ENCODE measurements at regions not wholly inside any gene's neighbourhood (a gene's known extent, or its start where the extent isn't known, plus 50 kb on each side); places are given as distances from the start of the nearest gene placed in this dataset.
"Not testable (repeated sequence)": the region's sequence is repeated elsewhere in the genome, so short reads cannot be mapped to it uniquely, and the experiment has no call there.

DNA sequence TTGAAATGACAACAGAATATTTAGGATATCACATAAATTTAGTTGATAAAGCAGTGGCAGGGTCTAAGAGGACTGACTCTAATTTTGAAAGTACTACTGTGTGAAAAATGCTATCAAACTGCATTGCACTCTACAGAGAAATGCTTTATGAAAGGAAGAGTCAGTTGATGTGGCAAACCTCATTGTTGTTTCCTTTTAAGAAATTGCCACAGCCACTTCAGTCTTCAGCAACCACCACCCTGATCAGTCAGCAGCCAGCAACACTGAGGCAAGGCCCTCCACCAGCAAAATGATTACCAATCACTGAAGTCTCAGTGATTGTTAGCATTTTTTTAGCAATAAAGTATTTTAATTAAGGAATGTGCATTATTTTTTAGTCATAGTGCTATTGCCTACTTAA is 488.7 kb upstream of the SLC39A10 start:
- no peak for DNase-seq (ENCODE audit: low read depth in 2 of 2)

- DNase-seq (ENCODE audit: low read depth in 2 of 2) = no peak
Observed at GRCh38 chr2:195164930-195165329, 492.1 kb upstream of the SLC39A10 start.

- DNase-seq (ENCODE audit: low read depth in 2 of 2) = no peak
Observed at GRCh38 chr2:195162918-195163317, 494.1 kb upstream of the SLC39A10 start.

GRCh38 chr2:195162194-195162593 is 494.8 kb upstream of the SLC39A10 start:
- no peak for DNase-seq (ENCODE audit: low read depth in 2 of 2)

GRCh38 chr2:195160963-195161362 is 496.1 kb upstream of the SLC39A10 start:
- DNase-seq (ENCODE audit: low read depth in 2 of 2) = no peak

DNA sequence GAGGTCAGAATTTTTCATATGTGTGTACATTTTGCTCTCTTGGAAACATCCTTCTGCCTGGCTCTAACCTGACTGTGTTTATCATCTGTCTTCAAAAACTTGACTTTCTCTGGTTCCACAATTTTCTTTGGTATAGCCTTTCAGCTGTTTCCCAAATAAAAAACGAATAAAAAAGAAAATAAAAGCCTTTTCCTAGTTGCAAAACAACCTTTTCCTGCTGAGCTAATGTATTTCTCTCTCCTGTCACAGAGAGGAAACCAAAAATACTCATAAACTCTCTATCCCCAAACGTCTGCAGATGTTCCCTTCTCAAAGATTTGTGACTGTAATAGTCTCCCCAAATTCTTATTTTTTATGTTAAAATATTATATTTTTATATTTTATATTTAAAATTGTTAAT is 505.3 kb upstream of the SLC39A10 start:
- no peak for DNase-seq (ENCODE audit: low read depth in 2 of 2)

- DNase-seq (ENCODE audit: low read depth in 2 of 2) = no peak
Observed at GRCh38 chr2:195150819-195151218, 506.2 kb upstream of the SLC39A10 start.

DNA sequence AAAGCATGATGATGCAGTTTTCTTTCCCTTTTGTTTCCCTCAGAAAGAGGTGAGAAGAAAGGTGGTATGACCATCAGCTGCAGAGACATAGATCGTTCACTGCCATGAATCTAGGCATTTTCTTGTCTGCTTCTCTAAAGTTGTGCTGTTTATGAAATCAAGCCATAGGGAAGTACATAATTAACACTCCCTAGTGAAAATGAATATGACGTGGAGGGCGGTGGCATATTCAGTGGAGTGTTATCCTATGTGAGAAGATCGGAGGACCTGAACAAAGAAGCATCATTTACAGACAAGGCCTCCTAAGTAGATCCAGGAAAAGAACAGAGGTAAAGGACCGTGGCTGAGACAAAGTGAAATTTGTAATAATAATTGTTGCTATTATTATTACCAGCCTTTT is 509.0 kb upstream of the SLC39A10 start:
- no peak for DNase-seq (ENCODE audit: low read depth in 2 of 2)

GRCh38 chr2:195146761-195147541 is 510.1 kb upstream of the SLC39A10 start:
- DNase-seq (ENCODE audit: low read depth in 2 of 2) = no peak

- no peak for DNase-seq (ENCODE audit: low read depth in 2 of 2)
Observed at GRCh38 chr2:195138435-195138834, 518.6 kb upstream of the SLC39A10 start.

DNA sequence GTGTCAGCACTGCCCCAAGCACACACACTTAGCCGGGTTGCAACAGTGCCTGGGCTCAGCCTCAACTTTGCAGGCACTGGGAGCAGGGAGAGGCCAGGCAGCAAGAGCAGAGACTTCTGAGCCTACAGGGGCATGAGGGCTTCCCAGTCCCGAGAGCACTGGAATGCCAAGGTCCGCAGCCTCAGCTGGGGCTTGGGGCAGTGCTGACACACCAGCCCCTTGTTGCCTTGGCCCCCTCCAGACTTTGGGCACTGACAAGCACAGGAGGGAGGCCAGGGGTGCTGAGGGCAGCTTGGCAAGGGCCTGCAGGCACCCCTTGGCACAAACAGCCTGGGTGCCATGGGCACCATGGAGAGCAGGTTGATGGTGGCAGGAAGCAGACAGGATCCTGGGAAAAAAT is 531.1 kb upstream of the SLC39A10 start:
- DNase-seq (ENCODE audit: low read depth in 2 of 2) = not testable (repeated sequence)

DNA sequence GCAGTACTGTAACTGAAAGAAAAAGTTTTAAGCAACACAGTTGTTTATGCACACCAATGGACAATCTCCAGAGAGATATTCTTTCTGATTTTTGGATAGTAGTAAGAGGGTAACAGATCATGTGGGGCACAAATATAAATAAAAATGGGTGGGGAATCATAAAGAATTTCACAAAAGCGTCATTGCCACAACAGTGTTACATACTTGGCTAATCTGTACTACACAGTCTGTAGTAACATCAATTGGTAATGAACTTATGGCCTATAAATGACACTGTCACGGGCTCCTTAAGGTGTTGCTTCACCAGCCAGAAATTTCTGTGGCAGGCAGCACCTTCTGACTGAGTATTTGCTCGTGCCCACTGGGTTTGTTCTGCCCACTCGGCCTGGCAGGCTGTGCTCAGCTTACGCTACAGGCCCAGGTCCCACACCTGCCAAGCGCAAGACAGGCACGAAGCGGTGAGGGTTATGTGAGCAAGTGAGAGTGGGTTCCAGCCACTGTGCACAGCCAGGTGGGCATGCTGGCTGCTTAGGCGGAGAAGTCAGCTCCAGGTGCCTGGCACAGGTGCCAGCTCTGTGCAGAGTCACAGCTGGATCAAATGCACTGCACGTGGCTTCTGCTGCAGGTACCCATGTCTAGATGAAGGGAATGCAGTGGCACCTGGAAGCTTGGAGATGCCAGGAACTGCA is 532.5 kb upstream of the SLC39A10 start:
- no peak for DNase-seq (ENCODE audit: low read depth in 2 of 2)

GRCh38 chr2:195122653-195123052 is 534.4 kb upstream of the SLC39A10 start:
- DNase-seq (ENCODE audit: low read depth in 2 of 2) = no peak

DNA sequence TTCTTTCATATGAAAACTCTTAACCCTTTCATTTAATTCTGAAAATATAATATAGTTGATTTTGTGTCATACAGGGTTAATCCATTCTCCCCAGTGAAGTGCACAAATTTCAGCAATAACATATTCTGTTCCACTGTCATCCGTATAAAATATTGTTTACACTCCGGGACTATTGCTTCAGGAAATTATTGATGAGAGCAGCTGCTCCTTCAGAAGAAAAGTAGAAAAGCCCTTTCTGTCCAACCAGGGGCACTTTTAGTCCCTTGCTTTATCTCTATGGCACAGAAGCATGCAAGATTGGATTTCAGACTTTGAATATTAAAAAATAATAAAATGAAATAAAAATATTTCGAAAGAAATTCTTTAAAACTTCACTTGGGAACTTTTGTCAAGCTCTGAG is 535.7 kb upstream of the SLC39A10 start:
- DNase-seq (ENCODE audit: low read depth in 2 of 2) = no peak

DNA sequence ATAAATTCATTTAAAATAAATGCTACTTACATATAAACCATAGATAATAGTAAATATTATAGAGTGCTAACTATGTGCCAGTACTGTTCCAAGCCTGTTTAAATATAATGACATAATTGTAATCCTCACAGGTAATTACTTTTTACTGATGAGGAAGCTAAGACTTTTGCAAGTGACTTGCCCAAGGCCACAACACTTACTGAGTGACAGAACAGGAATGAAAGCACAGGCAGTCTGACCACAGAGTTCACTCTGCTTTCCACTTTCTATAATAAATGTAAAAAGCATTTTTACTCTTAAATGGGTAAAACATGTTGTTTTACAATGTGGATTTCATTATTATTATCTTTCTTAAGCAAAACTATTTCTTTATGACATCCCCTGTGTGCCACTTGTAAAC is 537.8 kb upstream of the SLC39A10 start:
- no peak for DNase-seq (ENCODE audit: low read depth in 2 of 2)

DNA sequence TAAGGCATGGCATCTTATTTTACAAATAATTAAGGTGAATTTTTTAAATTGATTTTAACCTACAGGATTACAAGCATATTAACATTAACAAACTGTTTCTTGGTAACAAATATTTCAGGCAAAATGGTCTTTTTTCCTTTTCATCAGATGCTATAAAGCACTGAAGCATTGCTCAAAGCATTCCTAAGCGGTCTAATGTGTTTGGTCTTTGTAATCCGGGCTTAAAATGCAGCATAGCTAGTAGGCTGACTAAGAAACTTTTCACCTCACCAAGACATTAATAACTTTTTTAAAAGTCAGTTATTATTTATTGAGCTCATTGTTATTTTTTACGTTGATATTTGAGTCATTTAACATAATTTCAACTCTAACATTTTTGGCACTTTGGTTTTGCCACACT is 538.8 kb upstream of the SLC39A10 start:
- DNase-seq (ENCODE audit: low read depth in 2 of 2) = no peak

DNA sequence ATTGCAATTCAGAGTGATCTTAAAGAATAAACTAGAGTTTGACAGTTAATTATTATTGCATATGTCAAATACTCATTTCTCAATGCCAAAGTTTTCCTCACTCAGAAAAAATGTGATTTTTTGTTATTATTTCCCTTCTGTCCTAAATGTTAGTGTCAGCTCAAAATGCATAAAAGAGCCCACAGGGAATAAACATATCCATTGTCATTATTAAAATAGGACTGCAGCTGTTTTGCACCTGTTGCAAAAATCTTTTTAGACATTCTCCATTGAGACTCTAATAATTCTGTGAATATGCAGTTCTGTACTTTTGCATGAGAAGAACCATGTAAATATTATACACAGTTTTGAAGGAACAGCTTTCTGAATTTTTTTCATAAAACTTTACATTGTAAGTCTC is 540.0 kb upstream of the SLC39A10 start:
- no peak for DNase-seq (ENCODE audit: low read depth in 2 of 2)

GRCh38 chr2:195115738-195116137 is 541.3 kb upstream of the SLC39A10 start:
- no peak for DNase-seq (ENCODE audit: low read depth in 2 of 2)

DNA sequence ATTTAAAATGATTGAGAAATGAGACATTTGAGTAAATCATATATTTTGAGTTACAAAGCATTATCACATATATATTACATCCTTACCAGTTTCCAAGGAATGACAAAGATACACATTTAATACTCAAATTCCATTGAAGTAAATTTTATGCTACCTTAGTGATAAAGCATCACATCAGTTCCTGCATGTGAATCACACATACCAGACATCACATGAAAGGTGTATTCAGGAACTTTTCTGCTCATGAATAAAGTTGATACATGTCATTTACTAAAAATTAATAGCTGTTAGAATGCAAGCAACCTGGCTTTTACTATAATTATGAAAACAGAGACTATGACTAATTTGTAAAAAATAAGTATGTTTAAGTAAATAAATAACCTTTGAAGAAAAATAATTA is 548.8 kb upstream of the SLC39A10 start:
- DNase-seq (ENCODE audit: low read depth in 2 of 2) = no peak

GRCh38 chr2:195106681-195107380 is 550.2 kb upstream of the SLC39A10 start:
- DNase-seq (ENCODE audit: low read depth in 2 of 2) = no peak

DNA sequence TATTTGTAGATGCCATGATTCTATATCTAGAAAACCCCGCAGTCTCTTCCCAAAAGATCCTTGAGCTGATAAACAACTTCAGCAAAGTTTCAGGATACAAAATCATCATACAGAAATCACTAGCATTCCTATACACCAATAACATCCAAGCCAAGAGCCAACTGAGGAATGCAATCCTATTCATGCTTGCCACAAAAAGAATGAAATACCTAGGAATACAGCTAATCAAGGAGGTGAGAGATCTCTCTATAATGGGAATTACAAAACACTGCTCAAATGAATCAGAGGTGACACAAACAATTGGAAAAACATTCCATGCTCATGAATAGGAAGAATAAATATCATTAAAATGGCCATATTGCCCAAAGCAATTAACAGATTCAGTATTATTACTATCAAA is 551.4 kb upstream of the SLC39A10 start:
- no peak for DNase-seq (ENCODE audit: low read depth in 2 of 2)

DNA sequence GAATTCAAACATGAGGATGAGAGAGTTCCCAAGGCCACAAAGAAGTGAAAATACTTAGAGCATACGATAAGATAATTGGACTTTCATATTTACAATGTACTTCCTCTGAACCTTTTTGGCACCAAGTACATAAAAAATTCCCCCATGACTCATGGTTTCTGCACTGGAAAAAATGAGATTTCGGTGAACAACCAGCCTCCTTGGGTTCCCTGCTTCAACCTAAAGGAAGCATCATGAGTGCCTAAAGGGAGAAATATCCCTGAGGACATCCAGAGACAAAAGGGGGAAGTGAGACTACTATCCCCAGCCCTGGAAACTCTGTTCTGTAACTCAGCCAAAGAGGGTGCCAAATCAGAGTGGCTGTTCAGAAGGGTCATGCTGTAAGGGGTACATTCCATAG is 562.7 kb upstream of the SLC39A10 start:
- no peak for DNase-seq (ENCODE audit: low read depth in 2 of 2)

GRCh38 chr2:195092341-195092740 is 564.7 kb upstream of the SLC39A10 start:
- DNase-seq (ENCODE audit: low read depth in 2 of 2) = no peak

All from dermis microvascular lymphatic vessel endothelial cell (primary cell).